AG04450 (cell line): ENCODE measurements at regions not wholly inside any gene's neighbourhood (a gene's known extent, or its start where the extent isn't known, plus 50 kb on each side); places are given as distances from the start of the nearest gene placed in this dataset.
"Not testable (repeated sequence)": the region's sequence is repeated elsewhere in the genome, so short reads cannot be mapped to it uniquely, and the experiment has no call there.

Experiments used
- CTCF ChIA-PET: fragments of 300-600, 350-600 bp; formaldehyde crosslinking; extraction: SDS; loops from one replicate; lab custom pipeline; 2022; ENCODE audit warnings: antibody characterized with exemption, inconsistent platforms; lab: Charles Lee
- POLR2A ChIA-PET: fragments of 350-600 bp; formaldehyde crosslinking; extraction: SDS; loops from one replicate; lab custom pipeline; 2021; ENCODE audit warnings: antibody characterized with exemption, inconsistent platforms; lab: Yijun Ruan, JAX
- DNase-seq: peaks from one replicate; pipeline ENCODE4 v3.0.0-alpha.2; 2011; ENCODE audit warnings: low read depth, low spot score
- H3K27ac ChIP-seq: one replicate; pipeline ENCODE4 v1.5.1; 2012; ENCODE audit warnings: low read depth, low read length, control low read depth
- H3K27me3 ChIP-seq: one replicate; pipeline ENCODE4 v1.6.0; 2012; ENCODE audit warnings: low read length; ENCODE audit not compliant: control insufficient read depth, insufficient read depth
- H3K4me3 ChIP-seq: 2 replicates; pipeline ENCODE4 v1.5.1; 2011; ENCODE audit warnings: mild to moderate bottlenecking, low read depth, low read length, control low read depth
- H3K9me3 ChIP-seq: 2 replicates; pipeline ENCODE4 v1.5.1; 2012; ENCODE audit warnings: low read length; ENCODE audit not compliant: control insufficient read depth, insufficient read depth
- TF ChIP-seq, protein P1 (sequence below): IDR thresholded peaks from 2 replicates; pipeline ENCODE4 v1.5.1; 2011; ENCODE audit warnings: low read depth, low read length, control low read depth, inconsistent platforms

DNA sequence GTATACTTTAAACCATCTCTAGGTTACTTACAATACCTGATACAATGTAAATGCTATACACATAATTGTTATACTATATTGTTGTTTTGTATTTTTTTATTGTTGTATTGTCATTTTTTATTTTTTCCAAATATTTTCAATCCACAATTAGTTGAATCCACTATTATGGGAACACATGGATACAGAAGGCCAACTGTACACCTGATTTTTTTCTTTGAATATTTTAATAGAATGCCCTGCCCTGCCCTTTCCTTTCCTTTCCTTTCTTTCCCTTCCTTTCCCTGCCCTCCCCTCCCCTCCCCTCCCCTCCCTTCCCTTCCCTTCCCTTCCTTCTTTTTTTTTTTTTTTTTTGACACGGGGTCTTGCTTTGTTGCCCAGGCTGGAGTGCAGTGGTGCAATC is 120.2 kb downstream of the SLC4A3 start:
- Histone ChIP-seq H3K27ac (no peak overlapping the region), H3K27me3 (peaks cover 13% of the 10 kb centered on the region), H3K4me3 (no peak overlapping the region), H3K9me3 (peaks cover 5% of the 10 kb centered on the region; the same call in 1 of the 2 replicates)
- TF ChIP-seq, protein P1, sequence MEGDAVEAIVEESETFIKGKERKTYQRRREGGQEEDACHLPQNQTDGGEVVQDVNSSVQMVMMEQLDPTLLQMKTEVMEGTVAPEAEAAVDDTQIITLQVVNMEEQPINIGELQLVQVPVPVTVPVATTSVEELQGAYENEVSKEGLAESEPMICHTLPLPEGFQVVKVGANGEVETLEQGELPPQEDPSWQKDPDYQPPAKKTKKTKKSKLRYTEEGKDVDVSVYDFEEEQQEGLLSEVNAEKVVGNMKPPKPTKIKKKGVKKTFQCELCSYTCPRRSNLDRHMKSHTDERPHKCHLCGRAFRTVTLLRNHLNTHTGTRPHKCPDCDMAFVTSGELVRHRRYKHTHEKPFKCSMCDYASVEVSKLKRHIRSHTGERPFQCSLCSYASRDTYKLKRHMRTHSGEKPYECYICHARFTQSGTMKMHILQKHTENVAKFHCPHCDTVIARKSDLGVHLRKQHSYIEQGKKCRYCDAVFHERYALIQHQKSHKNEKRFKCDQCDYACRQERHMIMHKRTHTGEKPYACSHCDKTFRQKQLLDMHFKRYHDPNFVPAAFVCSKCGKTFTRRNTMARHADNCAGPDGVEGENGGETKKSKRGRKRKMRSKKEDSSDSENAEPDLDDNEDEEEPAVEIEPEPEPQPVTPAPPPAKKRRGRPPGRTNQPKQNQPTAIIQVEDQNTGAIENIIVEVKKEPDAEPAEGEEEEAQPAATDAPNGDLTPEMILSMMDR, result no peak
- no peak for DNase-seq
- POLR2A ChIA-PET, result no interaction called here
- CTCF ChIA-PET, result no interaction called here

DNA sequence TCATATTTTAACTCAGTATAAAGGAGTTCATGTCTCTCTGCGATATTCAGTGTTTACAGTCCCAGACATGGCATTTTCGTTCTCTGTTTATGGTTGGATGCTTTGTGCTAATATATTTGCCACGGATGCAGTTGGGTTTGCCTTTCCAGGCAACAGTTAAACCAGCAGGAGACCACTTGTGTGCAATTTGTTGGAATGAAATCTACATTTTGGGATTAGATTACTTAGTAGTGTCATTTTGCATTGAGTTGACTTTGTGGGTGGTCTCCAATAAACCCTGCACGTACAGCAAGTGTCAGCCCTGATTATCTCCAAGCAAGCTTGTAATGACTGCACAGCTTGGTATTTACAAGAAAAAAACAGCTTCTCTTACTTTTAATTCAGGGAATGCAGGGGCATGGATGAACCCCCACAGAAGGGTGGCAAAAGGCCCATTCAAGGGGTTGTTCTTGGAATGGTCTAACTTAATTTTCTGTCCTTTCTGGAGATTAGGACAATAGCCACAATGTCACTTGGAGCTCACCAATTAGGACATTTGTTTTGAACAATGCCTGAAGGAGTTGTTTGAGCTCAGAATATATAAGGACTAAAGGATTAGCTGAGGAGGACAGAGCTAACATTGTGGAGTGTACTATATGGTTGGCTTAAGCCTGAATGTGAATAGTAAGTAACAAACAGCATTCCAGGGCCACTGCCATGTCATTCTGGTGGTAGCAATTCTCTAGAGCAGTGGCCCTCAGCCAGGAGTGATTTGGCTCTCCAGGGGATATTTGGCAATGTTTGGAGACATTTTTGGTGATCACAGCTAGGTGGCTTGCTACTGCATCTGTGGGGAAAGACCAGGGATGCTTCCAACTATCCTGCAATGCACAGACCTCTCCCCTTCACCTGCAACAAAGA is 121.5 kb downstream of the SLC4A3 start:
- ChIA-PET POLR2A (no interaction called here), CTCF (interaction anchor here (1.5 kb wide), 1 partner anchor 12 kb away, joined by 4 read pairs; no protein-coding TSS in a partner anchor)
- DNase-seq, result no peak

DNA sequence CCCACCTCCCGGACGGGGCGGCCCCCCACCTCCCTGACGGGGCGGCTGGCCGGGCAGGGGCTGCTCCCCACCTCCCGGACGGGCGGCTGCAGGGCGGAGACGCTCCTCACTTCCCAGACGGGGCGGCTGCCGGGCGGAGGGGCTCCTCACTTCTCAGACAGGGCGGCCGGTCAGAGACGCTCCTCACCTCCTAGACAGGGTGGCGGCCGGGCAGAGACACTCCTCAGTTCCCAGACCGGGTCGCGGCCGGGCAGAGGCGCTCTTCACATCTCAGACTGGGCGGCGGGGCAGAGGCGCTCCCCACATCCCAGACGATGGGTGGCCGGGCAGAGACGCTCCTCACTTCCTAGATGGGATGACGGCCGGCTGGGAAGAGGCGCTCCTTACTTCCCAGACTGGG is 123.7 kb downstream of the SLC4A3 start:
- H3K9me3 ChIP-seq, H3K27ac ChIP-seq, POLR2A ChIA-PET, H3K4me3 ChIP-seq, DNase-seq, H3K27me3 ChIP-seq, CTCF ChIA-PET: not testable (repeated sequence)

More for the DNA sequence above, 121.5 kb downstream of the SLC4A3 start:
- Histone ChIP-seq H3K27ac (no peak overlapping the region), H3K27me3 (peaks cover 13% of the 10 kb centered on the region), H3K4me3 (no peak overlapping the region), H3K9me3 (peaks cover 5% of the 10 kb centered on the region; the same call in 1 of the 2 replicates)
- TF ChIP-seq, protein P1, result no peak

DNA sequence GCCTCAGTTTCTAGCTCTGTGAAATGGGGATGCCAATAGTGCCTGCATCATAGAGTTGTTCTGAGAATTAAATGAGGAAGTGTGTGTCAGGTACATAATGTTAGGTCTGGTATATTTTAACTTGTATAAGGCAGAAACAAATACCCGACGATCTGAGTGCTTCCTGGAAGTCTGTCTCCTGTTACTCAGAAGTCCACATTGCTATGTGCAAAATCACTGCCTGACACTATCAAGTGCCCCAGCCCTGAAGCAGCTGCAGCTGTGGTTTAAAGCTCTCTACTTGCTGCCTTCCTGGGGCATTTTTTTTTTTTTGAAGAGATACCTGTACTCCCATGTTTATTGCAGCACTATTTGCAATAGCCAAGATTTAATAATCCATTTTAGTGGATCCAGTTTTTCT is 125.3 kb downstream of the SLC4A3 start:
- ChIA-PET CTCF (no interaction called here), POLR2A (no interaction called here)
- H3K27me3 ChIP-seq, result peaks cover 3% of the 10 kb centered on the region
- H3K4me3 ChIP-seq, result no peak overlapping the region
- no peak overlapping the region for H3K27ac ChIP-seq
- DNase-seq, result no peak
- peaks cover 5% of the 10 kb centered on the region; the same call in 1 of the 2 replicates for H3K9me3 ChIP-seq
- TF ChIP-seq, protein P1, result no peak

DNA sequence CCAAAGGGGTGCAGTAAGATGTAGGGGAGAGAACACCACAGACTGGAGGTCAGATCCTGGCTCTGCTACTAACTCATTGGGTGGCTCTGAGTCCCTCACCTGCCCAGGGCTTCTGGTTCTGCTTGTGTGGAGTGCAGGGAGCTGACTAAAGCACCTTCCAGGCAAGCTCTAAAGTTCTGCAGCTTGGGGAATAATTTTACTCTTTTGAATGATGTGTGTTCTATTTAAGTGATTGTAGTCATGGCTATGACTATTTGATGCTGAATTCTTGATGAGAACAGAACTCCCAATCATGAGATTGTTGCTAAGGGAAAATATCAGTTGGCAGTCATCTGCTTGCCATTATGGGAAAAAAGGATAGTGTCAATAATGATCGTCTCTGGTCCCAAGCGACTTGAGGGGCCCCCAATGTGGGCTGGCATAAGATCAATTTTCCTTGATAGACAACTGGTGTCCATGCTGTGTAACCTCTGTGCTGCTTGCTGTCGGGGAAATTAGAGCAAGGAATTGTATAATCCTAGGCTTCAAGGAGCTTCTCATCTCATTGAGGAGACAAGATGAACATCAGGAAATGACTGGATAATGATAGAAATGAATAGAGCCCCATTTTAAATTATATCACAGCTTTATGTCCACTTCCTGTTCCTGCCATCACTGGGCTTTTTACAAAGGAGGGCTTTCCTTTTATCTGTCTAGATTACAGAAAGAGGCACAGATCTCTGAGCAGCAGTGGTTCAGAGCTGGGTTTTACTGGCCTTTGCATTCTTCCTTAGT is 131.7 kb downstream of the SLC4A3 start:
- no peaks in the 10 kb centered on the region for H3K27me3 ChIP-seq
- CTCF ChIA-PET, result no interaction called here
- no peak overlapping the region for H3K4me3 ChIP-seq
- TF ChIP-seq, protein P1, result no peak
- no peak for DNase-seq
- no peaks in the 10 kb centered on the region for H3K9me3 ChIP-seq
- POLR2A ChIA-PET, result interaction anchor here (0.7 kb wide), 1 partner anchor 951 kb away, joined by 4 read pairs; no protein-coding TSS in a partner anchor
- H3K27ac ChIP-seq, result no peak overlapping the region
